HepG2 (cell line): ENCODE measurements at regions not wholly inside any gene's neighbourhood (a gene's known extent, or its start where the extent isn't known, plus 50 kb on each side); places are given as distances from the start of the nearest gene placed in this dataset.
A peak's percentile ranks its signal among the peaks of the same experiment; 100 is the strongest.

Source experiments
- ATAC-seq: fragments of 200-7000 bp; cut with Tn5 transposase; 3 replicates; pipeline ENCODE4 v1.9.1; 2020; ENCODE audit warnings: mild to moderate bottlenecking, moderate library complexity
- BruUV-seq: library from RNA; stranded (reverse); fragments of 400-500 nt; replicated peaks from 2 replicates; lab custom pipeline; 2021; lab: Mats Ljungman, UMichigan
- CTCF ChIA-PET: fragments of 300-600 bp; formaldehyde crosslinking; extraction: SDS; loops from one replicate; lab custom pipeline; 2021; ENCODE audit warnings: low total read pairs, inconsistent platforms, low intra/inter-chr PET ratio; lab: Yijun Ruan, JAX
- POLR2A ChIA-PET: fragments of 350-600 bp; sonication (Branson Sonifier 250); formaldehyde crosslinking; loops from one replicate; lab custom pipeline; 2020; ENCODE audit warnings: antibody characterized with exemption, inconsistent platforms; lab: Yijun Ruan, JAX
- DNase-seq: peaks from one replicate; pipeline ENCODE4 v3.0.0-alpha.2; 2015; ENCODE audit warnings: low spot score
- FAIRE-seq: peaks from 3 replicates; lab custom pipeline; 2011; peaks lifted over from hg19 to GRCh38; lab: Jason Lieb, UNC
- H2AFZ ChIP-seq: one replicate; pipeline ENCODE4 v1.6.1; 2011; ENCODE audit warnings: low read length, inconsistent platforms
- H3K27ac ChIP-seq: fragments of 300-600 bp; 3 replicates; pipeline ENCODE4 v1.8.0; 2011; ENCODE audit warnings: mixed run types, mild to moderate bottlenecking, mixed read lengths, low read length, inconsistent platforms; ENCODE audit not compliant: insufficient read depth; ENCODE audit errors: extremely low read length
- H3K27me3 ChIP-seq, 2 experiments: fragments of 200-600 bp in 1 of 2; 2 replicates in 1 of 2; 3 replicates in 1 of 2; pipeline versions ENCODE4 v1.6.0 to v1.8.0; 2011; ENCODE audit warnings: low read length in 2 of 2, mild to moderate bottlenecking in 2 of 2, moderate library complexity in 2 of 2, inconsistent platforms in 1 of 2; ENCODE audit not compliant: insufficient read depth in 2 of 2, control insufficient read depth in 1 of 2
- H3K36me3 ChIP-seq, 2 experiments: fragments of 200-600 bp in 1 of 2; replicated peaks in 1 of 2; 2 replicates in 1 of 2; 3 replicates in 1 of 2; pipeline versions ENCODE4 v1.5.1 to v1.8.0; 2011; ENCODE audit warnings: low read length in 2 of 2, inconsistent platforms in 1 of 2; ENCODE audit not compliant: insufficient read depth in 2 of 2, control insufficient read depth in 1 of 2
- H3K4me1 ChIP-seq: 2 replicates; pipeline ENCODE4 v1.5.1; 2012; ENCODE audit warnings: low read length, inconsistent platforms; ENCODE audit not compliant: insufficient read depth
- H3K4me2 ChIP-seq: 2 replicates; pipeline ENCODE4 v1.6.0; 2011; ENCODE audit warnings: low read depth, low read length, inconsistent platforms
- H3K4me3 ChIP-seq, 3 experiments: fragments of 200-600 bp in 1 of 3; sonication (generic), shearing (Covaris generic) in 1 of 3; replicated peaks in 1 of 3; 2 replicates each; pipeline ENCODE4 v1.5.1; 2011 to 2016; ENCODE audit warnings: low read length in 3 of 3, inconsistent platforms in 2 of 3, low read depth in 2 of 3, mild to moderate bottlenecking in 2 of 3, control low read depth in 1 of 3, mixed read lengths in 1 of 3; ENCODE audit not compliant: insufficient read depth in 1 of 3
- H3K79me2 ChIP-seq: one replicate; pipeline ENCODE4 v1.6.1; 2011; ENCODE audit warnings: low read length, inconsistent platforms; ENCODE audit not compliant: insufficient read depth
- H3K9ac ChIP-seq: 2 replicates; pipeline ENCODE4 v1.6.0; 2011; ENCODE audit warnings: mild to moderate bottlenecking, low read depth, low read length, inconsistent platforms; ENCODE audit not compliant: insufficient read depth
- H3K9me3 ChIP-seq: 2 replicates; pipeline ENCODE4 v1.5.1; 2012; ENCODE audit warnings: mild to moderate bottlenecking, low read length
- H4K20me1 ChIP-seq: 2 replicates; pipeline ENCODE4 v1.6.0; 2011; ENCODE audit warnings: inconsistent platforms, mild to moderate bottlenecking, low read length, moderate library complexity; ENCODE audit not compliant: insufficient read depth
- GABPA ChIP-seq, 2 experiments: IDR thresholded peaks; 2 replicates each; pipeline ENCODE4 v1.6.1; 2011 to 2016; ENCODE audit warnings: low read depth in 2 of 2, low read length in 1 of 2, missing biosample characterization in 1 of 2, missing genetic modification characterization in 1 of 2
- REXO4 ChIP-seq: sonication (generic); formaldehyde crosslinking; IDR thresholded peaks from 2 replicates; pipeline ENCODE4 v1.8.0; 2022; ENCODE audit warnings: missing genetic modification reagents, mild to moderate bottlenecking, borderline replicate concordance
- ZNF530 ChIP-seq: sonication (generic); formaldehyde crosslinking; IDR thresholded peaks from 2 replicates; pipeline ENCODE4 v1.5.0; 2020; ENCODE audit warnings: low read depth, mild to moderate bottlenecking, missing genetic modification reagents
- WGBS: methylation state at CpG from one replicate; pipeline ENCODE4 v1.1.6; 2017; ENCODE audit warnings: low lambda C conversion rate; 5-methylcytosine and 5-hydroxymethylcytosine counted together
- in situ Hi-C: cut with HindIII; loops from 2 replicates; pipeline ENCODE4 v1.10.0; 2017; ENCODE audit warnings: low pct_unique_long_range_greater_than_20kb; ENCODE audit not compliant: extremely low pct_ligation_motif_present
- intact Hi-C: fragments of 100-400 bp; cut with micrococcal nuclease; formaldehyde crosslinking; loops from one replicate; pipeline ENCODE4 v1.10.0; 2022; ENCODE audit not compliant: unreplicated experiment
- TF ChIP-seq, protein P1 (sequence below): fragments of 450-650 bp; IDR thresholded peaks from 2 replicates; pipeline ENCODE4 v1.6.1; 2016

DNA sequence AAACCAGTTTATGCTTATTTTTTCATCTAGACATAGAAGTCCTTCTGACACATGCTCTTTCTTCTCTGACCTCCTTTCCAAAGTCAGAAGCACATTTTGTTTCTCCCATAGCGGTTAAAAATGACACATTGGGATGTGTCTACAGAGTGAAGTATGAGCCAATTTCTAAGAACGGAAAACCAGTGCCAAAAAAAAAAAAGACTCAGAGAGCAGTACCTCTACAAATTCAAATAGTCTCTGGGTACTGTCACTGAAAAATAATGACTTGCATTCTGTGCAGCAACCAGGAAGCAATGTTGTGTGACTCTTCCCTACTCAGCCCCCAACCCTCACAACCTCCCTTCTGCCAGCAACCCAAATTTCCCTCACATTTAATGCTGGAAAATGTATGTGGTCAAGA, 145.5 kb upstream of the PMFBP1 start:
- 97% methylated on average over 2 of the region's 2 CpGs for WGBS
- no peak overlapping the region for H3K4me2 ChIP-seq
- no peaks in the 10 kb centered on the region for H3K27me3 ChIP-seq
- DNase-seq (no peak), FAIRE-seq (no peak), ATAC-seq (no peak)
- no peak overlapping the region for H3K4me3 ChIP-seq
- H2AFZ ChIP-seq = no peak overlapping the region
- no peak for TF ChIP-seq ZNF530 (CRISPR knock-in tag)
- TF ChIP-seq, protein P1, sequence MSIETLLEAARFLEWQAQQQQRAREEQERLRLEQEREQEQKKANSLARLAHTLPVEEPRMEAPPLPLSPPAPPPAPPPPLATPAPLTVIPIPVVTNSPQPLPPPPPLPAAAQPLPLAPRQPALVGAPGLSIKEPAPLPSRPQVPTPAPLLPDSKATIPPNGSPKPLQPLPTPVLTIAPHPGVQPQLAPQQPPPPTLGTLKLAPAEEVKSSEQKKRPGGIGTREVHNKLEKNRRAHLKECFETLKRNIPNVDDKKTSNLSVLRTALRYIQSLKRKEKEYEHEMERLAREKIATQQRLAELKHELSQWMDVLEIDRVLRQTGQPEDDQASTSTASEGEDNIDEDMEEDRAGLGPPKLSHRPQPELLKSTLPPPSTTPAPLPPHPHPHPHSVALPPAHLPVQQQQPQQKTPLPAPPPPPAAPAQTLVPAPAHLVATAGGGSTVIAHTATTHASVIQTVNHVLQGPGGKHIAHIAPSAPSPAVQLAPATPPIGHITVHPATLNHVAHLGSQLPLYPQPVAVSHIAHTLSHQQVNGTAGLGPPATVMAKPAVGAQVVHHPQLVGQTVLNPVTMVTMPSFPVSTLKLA = peak; percentile 24; the same call in 1 of the 2 replicates
- ChIA-PET CTCF (no interaction called here), POLR2A (no interaction called here)
- no peaks in the 10 kb centered on the region for H3K79me2 ChIP-seq
- BruUV-seq = no TSS peak
- intact Hi-C loops (no loop called here), in situ Hi-C loops (no loop called here)
- H3K36me3 ChIP-seq = no peaks in the 10 kb centered on the region; a peak in 1 of 5 replicates
- no peaks in the 10 kb centered on the region for H4K20me1 ChIP-seq
- peaks cover 26% of the 10 kb centered on the region for H3K9me3 ChIP-seq
- no peaks in the 10 kb centered on the region for H3K4me1 ChIP-seq
- no peak overlapping the region for H3K27ac ChIP-seq
- no peak overlapping the region for H3K9ac ChIP-seq

DNA sequence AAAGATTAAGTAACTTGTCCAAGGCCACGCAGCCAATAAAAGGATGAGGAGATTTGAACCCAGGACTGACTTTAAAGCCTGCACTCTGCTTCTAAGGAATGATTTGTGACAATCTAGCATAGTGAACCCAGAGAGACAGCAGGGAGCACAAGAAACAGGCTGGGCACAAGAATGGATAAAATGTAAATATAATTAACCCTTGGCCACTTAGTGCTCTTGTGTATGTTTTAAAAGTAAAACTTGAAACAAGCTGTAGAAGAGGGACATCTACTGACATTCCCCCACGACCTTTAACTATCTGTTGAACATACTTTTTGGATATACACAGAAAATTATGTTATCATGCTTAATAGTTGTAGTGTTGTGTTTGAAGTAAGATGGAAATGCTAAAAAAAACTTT, 141.9 kb upstream of the PMFBP1 start:
- no peak overlapping the region for H3K4me2 ChIP-seq
- H3K36me3 ChIP-seq = no peaks in the 10 kb centered on the region
- in situ Hi-C loops (no loop called here), intact Hi-C loops (no loop called here)
- no peak overlapping the region for H3K4me3 ChIP-seq
- H4K20me1 ChIP-seq = no peaks in the 10 kb centered on the region
- CTCF ChIA-PET = no interaction called here
- H3K79me2 ChIP-seq = no peaks in the 10 kb centered on the region
- no peak overlapping the region for H3K27ac ChIP-seq
- no peak for ATAC-seq
- H3K4me1 ChIP-seq = peaks cover 15% of the 10 kb centered on the region
- no peak overlapping the region for H3K9ac ChIP-seq
- H2AFZ ChIP-seq = no peak overlapping the region
- DNase-seq = no peak
- FAIRE-seq = no peak
- BruUV-seq = no TSS peak
- 82% methylated on average over 2 of the region's 2 CpGs for WGBS
- TF ChIP-seq GABPA (IDR thresholded peaks at IDR 0.05; ENCODE audit: low read depth, low read length) (no peak), GABPA (CRISPR knock-in tag; IDR thresholded peaks at IDR 0.05; ENCODE audit: low read depth) (no peak), REXO4 (CRISPR knock-in tag) (no peak)
- no peaks in the 10 kb centered on the region for H3K27me3 ChIP-seq
- POLR2A ChIA-PET = no interaction called here
- peaks cover 2% of the 10 kb centered on the region; the same call in 1 of the 2 replicates for H3K9me3 ChIP-seq
